ENCODE measurements at regions not wholly inside any gene's neighbourhood (a gene's known extent, or its start where the extent isn't known, plus 50 kb on each side); places are given as distances from the start of the nearest gene placed in this dataset.

- Mint-ChIP-seq H3K4me1 (ENCODE audit: low read depth, unreplicated experiment) (no peaks in the 10 kb centered on the region), H3K9me3 (ENCODE audit: low read depth, unreplicated experiment) (no peaks in the 10 kb centered on the region), H3K27ac (ENCODE audit: unreplicated experiment) (peak overlapping the region; percentile 14), H3K27me3 (ENCODE audit: unreplicated experiment) (no peaks in the 10 kb centered on the region), H3K4me3 (ENCODE audit: low read depth, unreplicated experiment) (no peak overlapping the region), H3K36me3 (ENCODE audit: insufficient read depth, unreplicated experiment) (no peaks in the 10 kb centered on the region)
- intact Hi-C loops (cut with micrococcal nuclease; ENCODE audit: unreplicated experiment) = loop anchor here (1.0 to 2.0 kb wide), 2 partner anchors 94 to 155 kb away; no protein-coding TSS in a partner anchor
- CTCF ChIA-PET = interaction anchor here (0.5 to 1.5 kb wide), 5 partner anchors 37 to 500 kb away, joined by 3 to 12 read pairs (median 5); no protein-coding TSS in a partner anchor
- peak; percentile 63 for DNase-seq
- TF ChIP-seq CTCF (IDR thresholded peaks at IDR 0.05; ENCODE audit: unreplicated experiment) = no peak
- no TSS peak for BruUV-seq (replicated peaks)
These were observed 149.5 kb downstream of the C9orf152 start for GRCh38 chr9:110058304-110058953.

- intact Hi-C loops (cut with micrococcal nuclease; ENCODE audit: unreplicated experiment) = loop anchor here (2.0 kb wide), 1 partner anchor 93 kb away; no protein-coding TSS in a partner anchor
- no TSS peak for BruUV-seq (replicated peaks)
- no peaks in the 10 kb centered on the region for H3K9me3 Mint-ChIP-seq (ENCODE audit: low read depth, unreplicated experiment)
- H3K4me3 Mint-ChIP-seq (ENCODE audit: low read depth, unreplicated experiment) = no peak overlapping the region
- no peaks in the 10 kb centered on the region for H3K27me3 Mint-ChIP-seq (ENCODE audit: unreplicated experiment)
- H3K4me1 Mint-ChIP-seq (ENCODE audit: low read depth, unreplicated experiment) = no peaks in the 10 kb centered on the region
- H3K36me3 Mint-ChIP-seq (ENCODE audit: insufficient read depth, unreplicated experiment) = no peaks in the 10 kb centered on the region
- TF ChIP-seq CTCF (IDR thresholded peaks at IDR 0.05; ENCODE audit: unreplicated experiment) = no peak
- H3K27ac Mint-ChIP-seq (ENCODE audit: unreplicated experiment) = no peak overlapping the region
- no peak for DNase-seq
- CTCF ChIA-PET = no interaction called here
These were observed 148.5 kb downstream of the C9orf152 start for GRCh38 chr9:110059461-110059860.

GRCh38 chr9:110064803-110065202 is 143.2 kb downstream of the C9orf152 start:
- no TSS peak for BruUV-seq (replicated peaks)
- TF ChIP-seq CTCF (IDR thresholded peaks at IDR 0.05; ENCODE audit: unreplicated experiment) = no peak
- H3K9me3 Mint-ChIP-seq (ENCODE audit: low read depth, unreplicated experiment) = no peaks in the 10 kb centered on the region
- H3K4me3 Mint-ChIP-seq (ENCODE audit: low read depth, unreplicated experiment) = no peak overlapping the region
- intact Hi-C loops (cut with micrococcal nuclease; ENCODE audit: unreplicated experiment) = loop anchor here (5.0 kb wide), 2 partner anchors 77 to 493 kb away; no protein-coding TSS in a partner anchor
- H3K4me1 Mint-ChIP-seq (ENCODE audit: low read depth, unreplicated experiment) = peaks cover 13% of the 10 kb centered on the region
- CTCF ChIA-PET = no interaction called here
- peaks cover 3% of the 10 kb centered on the region for H3K36me3 Mint-ChIP-seq (ENCODE audit: insufficient read depth, unreplicated experiment)
- no peak for DNase-seq
- H3K27ac Mint-ChIP-seq (ENCODE audit: unreplicated experiment) = no peak overlapping the region
- H3K27me3 Mint-ChIP-seq (ENCODE audit: unreplicated experiment) = no peaks in the 10 kb centered on the region

GRCh38 chr9:110065532-110065931 is 142.4 kb downstream of the C9orf152 start:
- CTCF ChIA-PET = no interaction called here
- Mint-ChIP-seq H3K4me3 (ENCODE audit: low read depth, unreplicated experiment) (no peak overlapping the region), H3K36me3 (ENCODE audit: insufficient read depth, unreplicated experiment) (peaks cover 6% of the 10 kb centered on the region), H3K27ac (ENCODE audit: unreplicated experiment) (peak overlapping the region; percentile 22), H3K9me3 (ENCODE audit: low read depth, unreplicated experiment) (no peaks in the 10 kb centered on the region), H3K4me1 (ENCODE audit: low read depth, unreplicated experiment) (peaks cover 17% of the 10 kb centered on the region), H3K27me3 (ENCODE audit: unreplicated experiment) (no peaks in the 10 kb centered on the region)
- BruUV-seq (replicated peaks) = no TSS peak
- intact Hi-C loops (cut with micrococcal nuclease; ENCODE audit: unreplicated experiment) = loop anchor here (5.0 kb wide), 2 partner anchors 77 to 493 kb away; no protein-coding TSS in a partner anchor
- DNase-seq = no peak
- no peak for TF ChIP-seq CTCF (IDR thresholded peaks at IDR 0.05; ENCODE audit: unreplicated experiment)
